SHP77 treated with DMSO at 0.1 percent for 48 hours (cell line): ENCODE measurements at regions not wholly inside any gene's neighbourhood (a gene's known extent, or its start where the extent isn't known, plus 50 kb on each side); places are given as distances from the start of the nearest gene placed in this dataset.
"Not testable (repeated sequence)": the region's sequence is repeated elsewhere in the genome, so short reads cannot be mapped to it uniquely, and the experiment has no call there.

Source experiments
- DNase-seq: peaks from one replicate; lab custom pipeline; 2025; lab: John Stamatoyannopoulos, UW

- no peak for DNase-seq
Measured at GRCh38 chr13:111667757-111668156, 347.3 kb downstream of the TEX29 start.

GRCh38 chr13:111668451-111668850, 348.0 kb downstream of the TEX29 start:
- DNase-seq = no peak

GRCh38 chr13:111672198-111672597, 351.8 kb downstream of the TEX29 start:
- not testable (repeated sequence) for DNase-seq

GRCh38 chr13:111678120-111678882, 357.9 kb downstream of the TEX29 start:
- not testable (repeated sequence) for DNase-seq

- DNase-seq = not testable (repeated sequence)
Measured at GRCh38 chr13:111679645-111680044, 359.2 kb downstream of the TEX29 start.

- not testable (repeated sequence) for DNase-seq
Measured at GRCh38 chr13:111680100-111680499, 359.7 kb downstream of the TEX29 start.

- DNase-seq = not testable (repeated sequence)
Measured at GRCh38 chr13:111692028-111692427, 371.6 kb downstream of the TEX29 start.

GRCh38 chr13:111696121-111696520, 370.8 kb upstream of the SOX1 start:
- not testable (repeated sequence) for DNase-seq

- DNase-seq = not testable (repeated sequence)
Measured at GRCh38 chr13:111702059-111702458, 364.9 kb upstream of the SOX1 start.
